SK-N-SH (cell line): ENCODE measurements at regions not wholly inside any gene's neighbourhood (a gene's known extent, or its start where the extent isn't known, plus 50 kb on each side); places are given as distances from the start of the nearest gene placed in this dataset.

Source experiments
- CTCF ChIP-seq: fragments of 200-600 bp; sonication (generic); IDR thresholded peaks from 2 replicates; pipeline ENCODE4 v1.6.1; 2017; ENCODE audit warnings: antibody characterized with exemption, mild to moderate bottlenecking, moderate library complexity
- FOXJ3 ChIP-seq: sonication (generic); formaldehyde crosslinking; IDR thresholded peaks from 2 replicates; pipeline ENCODE4 v1.5.1; 2020; ENCODE audit warnings: mild to moderate bottlenecking, missing genetic modification reagents
- JUND ChIP-seq: IDR thresholded peaks from 2 replicates; pipeline ENCODE4 v1.4.0; 2012
- MEF2A ChIP-seq: IDR thresholded peaks from 2 replicates; pipeline ENCODE4 v1.4.0; 2012; ENCODE audit warnings: low read depth, borderline replicate concordance
- NFIC ChIP-seq: IDR thresholded peaks from 2 replicates; pipeline ENCODE4 v1.4.0; 2012; ENCODE audit warnings: borderline replicate concordance
- POLR2AphosphoS5 ChIP-seq: IDR thresholded peaks from 2 replicates; pipeline ENCODE4 v1.6.1; 2012; ENCODE audit warnings: low read depth, low read length
- RAD21 ChIP-seq: IDR thresholded peaks from 2 replicates; pipeline ENCODE4 v1.6.1; 2012; ENCODE audit warnings: mild to moderate bottlenecking, low read length
- SIN3A ChIP-seq: IDR thresholded peaks from 2 replicates; pipeline ENCODE4 v1.6.1; 2012; ENCODE audit warnings: low read depth, mild to moderate bottlenecking, low read length, moderate library complexity, borderline replicate concordance
- SMC3 ChIP-seq: IDR thresholded peaks from 2 replicates; pipeline ENCODE4 v1.6.1; 2012; ENCODE audit warnings: low read depth, low read length, improper control_type of control experiment
- TF ChIP-seq, protein P1 (sequence below): IDR thresholded peaks from 2 replicates; pipeline ENCODE4 v1.4.0; 2012; ENCODE audit warnings: low read depth

GRCh38 chr14:85010186-85010585, 519.8 kb upstream of the FLRT2 start:
- TF ChIP-seq RAD21 (no peak), CTCF (no peak), POLR2AphosphoS5 (no peak), NFIC (no peak), SIN3A (no peak), JUND (no peak), FOXJ3 (CRISPR knock-in tag) (no peak), MEF2A (no peak), SMC3 (no peak)
- TF ChIP-seq, protein P1, sequence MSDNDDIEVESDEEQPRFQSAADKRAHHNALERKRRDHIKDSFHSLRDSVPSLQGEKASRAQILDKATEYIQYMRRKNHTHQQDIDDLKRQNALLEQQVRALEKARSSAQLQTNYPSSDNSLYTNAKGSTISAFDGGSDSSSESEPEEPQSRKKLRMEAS = no peak
